GM19239 (cell line): ENCODE measurements at regions not wholly inside any gene's neighbourhood (a gene's known extent, or its start where the extent isn't known, plus 50 kb on each side); places are given as distances from the start of the nearest gene placed in this dataset.

Source experiments
- DNase-seq: peaks from one replicate; pipeline ENCODE4 v3.0.0; 2011; ENCODE audit warnings: low spot score; ENCODE audit not compliant: insufficient read length
- FAIRE-seq: peaks from 2 replicates; lab custom pipeline; 2011; peaks lifted over from hg19 to GRCh38; lab: Jason Lieb, UNC

GRCh38 chr2:224264259-224264658 lies 137.6 kb downstream of the FAM124B start:
- DNase-seq (no peak), FAIRE-seq (no peak)

GRCh38 chr2:224263571-224264043 lies 138.3 kb downstream of the FAM124B start:
- FAIRE-seq (no peak), DNase-seq (no peak)

DNA sequence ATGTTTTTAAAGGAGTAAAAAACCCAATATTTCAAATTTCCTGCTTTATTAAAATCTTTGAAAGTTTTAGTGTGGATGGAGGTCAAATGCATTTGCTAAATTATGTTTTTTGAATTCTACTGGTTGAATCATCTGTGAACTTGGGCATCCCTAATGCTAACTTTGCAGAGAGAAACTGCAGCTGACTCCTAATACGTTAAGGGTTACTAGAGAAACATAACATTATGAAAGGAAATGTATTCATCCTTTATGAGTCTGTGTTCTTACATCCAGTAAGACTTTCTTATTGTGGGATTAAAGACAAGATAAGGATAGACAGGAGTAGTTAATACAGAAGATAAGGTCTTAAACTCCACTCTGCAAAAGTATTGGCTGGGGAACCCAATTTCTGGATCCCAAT lies 140.6 kb downstream of the FAM124B start:
- no peak for FAIRE-seq
- no peak for DNase-seq

DNA sequence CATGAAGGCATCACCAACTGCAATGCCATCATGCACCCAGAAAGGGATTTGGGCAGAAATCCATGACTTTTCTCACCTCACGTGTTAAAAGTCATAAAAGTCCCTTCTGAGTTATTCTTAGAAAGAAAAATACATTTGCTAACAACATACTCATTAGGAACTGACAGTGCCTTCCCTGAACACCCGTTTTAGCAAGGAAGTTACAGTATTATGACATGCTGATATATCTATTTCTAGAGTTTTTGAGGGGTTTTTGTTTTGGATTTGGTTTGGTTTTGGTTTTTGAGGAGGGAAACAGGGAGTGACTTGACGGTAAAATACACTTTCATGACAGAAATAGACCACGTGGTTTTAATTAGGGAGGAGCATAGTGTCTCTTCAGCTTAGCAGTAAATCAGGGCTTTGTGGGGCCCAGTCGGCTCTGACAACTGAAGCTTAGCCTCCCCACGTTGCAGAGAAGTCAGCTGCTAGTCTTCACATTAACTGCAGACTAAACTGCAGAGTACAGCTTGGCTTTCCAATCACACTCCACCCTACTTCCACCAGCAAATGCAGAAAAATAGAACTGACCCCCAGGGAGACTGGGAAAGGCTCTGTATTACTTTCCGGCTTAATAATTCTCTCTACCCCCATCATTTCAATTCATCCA lies 141.4 kb downstream of the FAM124B start:
- DNase-seq, result no peak
- FAIRE-seq, result no peak

DNA sequence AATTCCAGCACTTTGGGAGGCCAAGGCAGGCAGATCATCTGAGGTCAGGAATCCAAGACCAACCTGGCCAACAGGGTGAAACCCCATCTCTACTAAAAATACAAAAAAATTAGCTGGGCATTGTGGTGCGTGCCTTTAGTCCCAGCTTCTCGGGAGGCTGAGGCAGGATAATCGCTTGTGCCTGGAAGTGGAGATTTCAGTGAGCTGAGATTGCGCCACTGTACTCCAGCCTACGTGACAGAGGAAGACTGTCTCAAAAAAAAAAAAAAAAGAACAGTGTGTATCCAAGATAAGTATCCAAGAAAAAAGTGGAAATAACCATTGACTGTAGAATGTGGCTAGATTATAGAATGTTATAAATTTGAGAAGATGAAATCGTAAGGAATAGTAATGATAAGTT lies 142.1 kb downstream of the FAM124B start:
- FAIRE-seq, result no peak
- DNase-seq, result no peak

DNA sequence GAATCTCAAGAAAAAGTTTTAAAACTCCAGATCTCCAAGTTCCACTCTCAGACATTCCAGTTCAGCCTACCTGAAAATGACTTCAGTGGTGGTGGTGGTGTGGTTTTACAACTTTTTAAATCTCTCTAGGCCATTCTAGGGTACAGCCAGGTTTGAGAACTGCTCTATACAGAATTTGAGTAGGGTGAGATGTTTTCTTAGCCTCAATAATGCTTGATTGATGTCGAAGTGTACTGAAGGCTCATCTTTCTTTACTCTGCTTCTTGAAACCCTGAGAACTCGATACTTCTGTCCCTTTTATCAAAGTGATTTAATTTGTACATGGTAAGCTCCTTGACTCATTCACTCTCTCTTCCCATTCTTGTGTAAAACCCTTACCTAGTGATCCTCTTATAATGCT lies 143.8 kb downstream of the FAM124B start:
- FAIRE-seq (no peak), DNase-seq (no peak)

DNA sequence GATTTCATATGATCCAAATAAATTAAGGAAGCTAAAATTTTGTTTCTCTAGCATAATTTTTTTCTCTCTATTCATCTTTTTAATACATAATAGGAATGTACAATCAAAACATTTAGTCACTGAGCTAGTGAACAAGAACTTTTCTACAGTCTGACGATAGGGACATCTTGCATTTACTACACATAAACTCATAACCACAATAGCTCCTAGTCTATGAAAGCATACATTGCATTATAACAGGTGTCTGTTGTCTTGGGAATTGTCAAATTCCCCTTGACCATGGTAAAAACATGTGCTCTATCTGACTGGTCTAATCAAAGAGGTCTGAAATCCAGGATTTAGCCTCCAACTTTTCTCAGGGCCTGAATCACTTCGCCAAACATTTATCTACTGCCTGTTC lies 144.8 kb downstream of the FAM124B start:
- FAIRE-seq, result no peak
- DNase-seq, result no peak

DNA sequence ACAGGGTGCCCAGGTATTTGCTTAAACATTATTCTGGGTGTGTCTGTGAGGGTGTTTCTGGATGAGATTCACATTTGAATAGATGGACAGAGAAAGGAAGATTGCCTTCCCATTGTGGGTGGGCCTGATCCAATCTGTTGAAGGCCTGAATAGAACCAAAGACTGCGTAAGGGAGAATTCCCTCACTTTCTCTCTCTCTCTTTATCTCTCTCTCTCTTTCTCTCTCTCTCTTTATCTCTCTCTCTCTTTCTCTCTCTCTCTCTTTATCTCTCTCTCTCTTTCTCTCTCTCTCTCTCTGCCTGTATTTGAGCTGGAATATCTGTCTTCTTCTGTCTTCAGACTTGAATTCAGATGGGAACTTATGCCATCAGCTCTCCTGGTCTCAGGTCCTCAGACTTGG lies 148.4 kb downstream of the FAM124B start:
- FAIRE-seq, result no peak

DNA sequence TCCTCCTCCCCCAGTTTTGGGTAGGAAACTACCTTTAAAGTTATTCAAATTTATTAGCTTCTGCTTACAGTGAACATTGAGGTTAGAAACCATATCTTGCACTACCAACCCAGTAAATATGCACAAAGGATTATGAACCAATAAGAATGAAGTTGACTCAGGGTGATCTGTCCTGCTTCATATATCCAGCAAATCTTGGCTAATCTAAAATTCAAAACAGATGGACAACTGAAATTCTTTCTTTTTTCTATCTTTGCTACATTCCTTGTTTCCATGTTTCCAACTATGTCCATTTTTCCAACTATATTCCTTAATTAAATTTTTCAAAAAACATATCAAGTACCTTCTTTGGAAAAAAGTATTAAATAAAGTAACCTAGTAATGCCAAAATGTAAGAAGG lies 149.3 kb downstream of the FAM124B start:
- no peak for DNase-seq
- no peak for FAIRE-seq

More for the DNA sequence above, 148.4 kb downstream of the FAM124B start:
- DNase-seq, result no peak

DNA sequence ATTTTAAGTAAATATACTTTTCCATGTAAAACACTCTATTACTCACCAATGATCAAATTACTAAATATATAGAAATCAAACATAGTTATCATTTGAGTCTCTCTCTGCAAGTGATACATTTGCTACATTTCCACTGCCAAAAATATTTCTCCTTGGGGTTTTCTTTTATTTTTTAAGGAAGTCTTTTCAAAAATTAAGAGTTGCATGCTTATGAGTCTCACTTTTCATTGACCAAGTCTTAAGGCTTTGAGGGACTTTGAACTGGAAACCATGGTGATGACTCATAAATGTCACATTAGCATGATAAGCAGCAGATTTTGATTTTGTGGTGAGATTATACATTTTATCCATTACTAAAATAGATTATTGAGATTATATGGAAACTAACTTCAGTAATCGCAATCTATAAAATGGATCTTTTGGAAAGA lies 152.9 kb downstream of the FAM124B start:
- no peak for FAIRE-seq
- no peak for DNase-seq

- DNase-seq (no peak), FAIRE-seq (no peak)
Observed at GRCh38 chr2:224242561-224242960, 159.3 kb downstream of the FAM124B start.

GRCh38 chr2:224241812-224242211 lies 160.1 kb downstream of the FAM124B start:
- DNase-seq, result no peak
- no peak for FAIRE-seq

- FAIRE-seq, result no peak
- no peak for DNase-seq
Observed at GRCh38 chr2:224241001-224241400, 160.9 kb downstream of the FAM124B start.

GRCh38 chr2:224223851-224224555 lies 177.9 kb downstream of the FAM124B start:
- FAIRE-seq, result no peak

DNA sequence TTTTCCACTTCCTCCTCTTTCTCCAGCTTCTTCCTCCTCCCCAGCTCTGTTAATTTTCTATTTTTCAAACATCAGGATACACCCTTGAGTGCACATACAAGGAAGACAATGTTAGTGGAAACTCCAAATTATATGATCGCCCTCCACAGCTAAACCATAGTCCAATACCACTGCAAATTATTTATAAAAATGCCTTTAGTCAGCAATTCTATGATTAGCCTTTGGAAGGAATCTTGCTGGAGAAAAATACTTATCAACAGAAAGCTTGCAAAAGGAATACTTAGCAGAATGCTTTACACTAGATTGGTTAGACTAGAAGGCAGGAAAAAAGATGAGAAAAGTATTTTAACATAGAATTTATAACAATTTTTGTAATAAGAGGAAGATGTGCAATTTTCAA lies 178.9 kb downstream of the FAM124B start:
- FAIRE-seq, result no peak
- DNase-seq, result no peak

More at GRCh38 chr2:224223851-224224555, 177.9 kb downstream of the FAM124B start:
- DNase-seq, result no peak

DNA sequence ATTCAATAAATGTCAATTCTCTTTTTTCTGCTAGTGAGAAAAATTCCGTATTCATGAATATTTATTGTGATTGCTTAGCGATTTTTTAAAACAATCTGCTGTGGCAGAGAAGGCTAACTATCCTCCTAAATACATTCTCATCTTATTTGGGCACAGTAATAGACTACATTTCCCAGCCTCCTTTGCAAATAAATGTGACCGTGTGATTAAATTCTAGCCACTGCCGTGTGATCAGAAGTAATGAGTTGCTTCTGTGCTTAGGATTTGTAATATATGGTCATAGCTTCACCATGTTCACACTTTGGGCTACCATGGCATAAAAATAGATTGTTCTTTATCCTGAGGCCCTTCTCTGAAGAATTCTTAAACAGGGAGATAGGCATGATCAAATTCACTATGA lies 179.6 kb downstream of the FAM124B start:
- DNase-seq (no peak), FAIRE-seq (no peak)

- DNase-seq (no peak), FAIRE-seq (no peak)
Observed at GRCh38 chr2:224221455-224221913, 180.4 kb downstream of the FAM124B start.

DNA sequence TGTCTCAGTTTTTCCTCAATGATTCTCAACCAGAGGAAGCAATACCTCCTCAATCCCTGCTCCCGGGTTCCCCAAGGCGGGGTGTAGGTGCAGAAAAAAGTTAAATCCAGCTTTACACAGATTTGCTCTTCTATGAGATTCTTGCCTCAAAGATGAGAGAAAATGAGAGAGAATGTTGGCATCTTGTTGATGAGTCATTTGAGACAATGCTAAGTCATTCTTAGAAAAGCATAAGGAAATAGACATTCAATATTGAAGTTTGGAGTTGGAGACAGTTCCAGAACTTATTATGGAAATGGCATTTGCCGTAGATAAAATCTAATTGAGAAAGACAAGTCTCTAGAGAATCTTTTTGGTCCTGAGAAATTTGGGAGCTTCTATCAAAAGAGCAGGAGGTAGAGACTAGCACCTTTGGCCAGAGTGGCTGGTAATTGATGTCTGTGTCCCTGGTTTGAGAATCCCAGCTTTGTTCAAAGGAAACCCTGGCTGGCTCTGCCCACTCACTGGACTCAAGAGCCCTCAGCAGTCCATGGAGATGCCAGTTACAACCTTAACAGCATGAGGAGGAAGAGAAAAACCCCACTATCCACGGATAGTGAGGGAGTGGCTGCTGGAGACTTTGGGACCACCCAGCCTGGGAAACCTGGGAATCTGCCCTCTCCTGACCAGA lies 181.2 kb downstream of the FAM124B start:
- FAIRE-seq, result no peak
- no peak for DNase-seq

DNA sequence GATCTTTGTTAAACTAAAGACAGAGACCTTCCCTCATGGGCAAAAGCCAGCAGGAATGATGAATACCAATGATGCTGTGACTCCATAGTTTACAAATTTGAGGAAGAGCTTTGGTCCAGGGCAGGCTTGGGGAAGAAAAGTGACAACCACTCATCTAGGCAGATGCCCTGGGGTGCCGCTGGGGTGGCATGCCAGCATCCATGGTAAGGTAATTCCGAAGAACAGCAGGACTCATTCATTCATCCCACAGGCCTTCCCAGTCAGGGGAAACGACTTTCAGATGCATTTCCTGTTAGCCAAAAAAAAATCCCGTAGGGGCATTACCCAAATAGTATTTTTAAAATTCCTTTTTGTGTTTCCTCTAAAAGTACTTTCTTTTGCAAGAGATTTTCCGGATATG lies 180.7 kb upstream of the SERPINE2 start:
- DNase-seq (no peak), FAIRE-seq (no peak)

GRCh38 chr2:224217962-224218347 lies 178.9 kb upstream of the SERPINE2 start:
- FAIRE-seq (no peak), DNase-seq (no peak)
